Mesenchymal stem cell (in vitro differentiated cells and primary cell): ENCODE measurements at regions not wholly inside any gene's neighbourhood (a gene's known extent, or its start where the extent isn't known, plus 50 kb on each side); places are given as distances from the start of the nearest gene placed in this dataset.

ENCODE experiments used
- DNase-seq: peaks from one replicate; pipeline ENCODE4 v3.0.0-alpha.2; 2013
- H2AFZ ChIP-seq: one replicate; pipeline ENCODE4 v1.6.1; 2013; ENCODE audit warnings: low read depth, mild to moderate bottlenecking, control low read depth, inconsistent platforms, low read length, moderate library complexity
- H2AK5ac ChIP-seq: 2 replicates; pipeline ENCODE4 v1.6.1; 2013; ENCODE audit warnings: low read length, moderate library complexity, mild to moderate bottlenecking, inconsistent platforms; ENCODE audit not compliant: severe bottlenecking
- H2BK120ac ChIP-seq: one replicate; pipeline ENCODE4 v1.6.1; 2013; ENCODE audit warnings: low read depth, mild to moderate bottlenecking, inconsistent platforms, low read length, moderate library complexity
- H2BK12ac ChIP-seq, 2 experiments: one replicate each; pipeline ENCODE4 v1.6.1; 2013; ENCODE audit warnings: inconsistent platforms in 2 of 2, low read length in 2 of 2, mild to moderate bottlenecking in 2 of 2, moderate library complexity in 2 of 2, control low read depth in 1 of 2
- H2BK15ac ChIP-seq: one replicate; pipeline ENCODE4 v1.6.1; 2013; ENCODE audit warnings: mild to moderate bottlenecking, low read depth, inconsistent platforms; ENCODE audit not compliant: poor library complexity, severe bottlenecking
- H2BK5ac ChIP-seq: 2 replicates; pipeline ENCODE4 v1.6.1; 2013; ENCODE audit warnings: low read depth, mild to moderate bottlenecking, low read length, control low read depth, inconsistent platforms; ENCODE audit not compliant: poor library complexity, severe bottlenecking
- H3K14ac ChIP-seq, 2 experiments: one replicate each; pipeline ENCODE4 v1.6.1; 2013; ENCODE audit warnings: inconsistent platforms in 2 of 2, low read length in 2 of 2, control low read depth in 1 of 2, mild to moderate bottlenecking in 1 of 2, moderate library complexity in 1 of 2
- H3K18ac ChIP-seq, 2 experiments: one replicate each; pipeline ENCODE4 v1.6.1; 2013; ENCODE audit warnings: inconsistent platforms in 2 of 2, low read length in 2 of 2, control low read depth in 1 of 2, low read depth in 1 of 2, mild to moderate bottlenecking in 1 of 2
- H3K23ac ChIP-seq, 2 experiments: one replicate each; pipeline ENCODE4 v1.6.1; 2013; ENCODE audit warnings: inconsistent platforms in 2 of 2, low read length in 2 of 2, mild to moderate bottlenecking in 2 of 2, moderate library complexity in 2 of 2, control low read depth in 1 of 2
- H3K27ac ChIP-seq: 2 replicates; pipeline ENCODE4 v1.5.1; 2013; ENCODE audit warnings: mild to moderate bottlenecking, moderate library complexity, low read length, control low read depth, inconsistent platforms; ENCODE audit not compliant: poor library complexity, severe bottlenecking
- H3K27me3 ChIP-seq, 2 experiments: 2 replicates each; pipeline versions ENCODE4 v1.6.1 to v1.7.0; 2013; ENCODE audit warnings: low read length in 2 of 2, mild to moderate bottlenecking in 2 of 2, moderate library complexity in 2 of 2, control low read depth in 1 of 2, inconsistent platforms in 1 of 2; ENCODE audit not compliant: control insufficient read depth in 1 of 2, insufficient read depth in 1 of 2
- H3K36me3 ChIP-seq, 2 experiments: 2 replicates each; pipeline versions ENCODE4 v1.6.1 to v1.7.0; 2013; ENCODE audit warnings: low read length in 2 of 2, control low read depth in 1 of 2, inconsistent platforms in 1 of 2, low read depth in 1 of 2, mild to moderate bottlenecking in 1 of 2; ENCODE audit not compliant: insufficient read depth in 2 of 2, control insufficient read depth in 1 of 2
- H3K4ac ChIP-seq, 2 experiments: one replicate each; pipeline ENCODE4 v1.6.1; 2013; ENCODE audit warnings: inconsistent platforms in 2 of 2, low read length in 2 of 2, mild to moderate bottlenecking in 2 of 2, moderate library complexity in 2 of 2, control low read depth in 1 of 2, low read depth in 1 of 2
- H3K4me1 ChIP-seq: 2 replicates; pipeline ENCODE4 v1.6.1; 2013; ENCODE audit warnings: low read depth, low read length, control low read depth; ENCODE audit not compliant: control insufficient read depth, insufficient read depth
- H3K4me2 ChIP-seq: 2 replicates; pipeline ENCODE4 v1.6.1; 2013; ENCODE audit warnings: low read length, mild to moderate bottlenecking, inconsistent platforms; ENCODE audit not compliant: poor library complexity, severe bottlenecking
- H3K4me3 ChIP-seq, 2 experiments: 2 replicates each; pipeline versions ENCODE4 v1.5.1 to v1.7.0; 2013; ENCODE audit warnings: low read length in 2 of 2, mild to moderate bottlenecking in 2 of 2, control low read depth in 1 of 2, low read depth in 1 of 2; ENCODE audit not compliant: insufficient read depth in 1 of 2
- H3K79me1 ChIP-seq: replicated peaks from 2 replicates; pipeline ENCODE4 v1.6.1; 2013; ENCODE audit warnings: mild to moderate bottlenecking, control low read depth, low read length, inconsistent platforms; ENCODE audit not compliant: poor library complexity, severe bottlenecking
- H3K9ac ChIP-seq: 2 replicates; pipeline ENCODE4 v1.7.0; 2013; ENCODE audit warnings: mild to moderate bottlenecking, low read length, moderate library complexity
- H3K9me3 ChIP-seq: 2 replicates; pipeline ENCODE4 v1.7.0; 2013; ENCODE audit warnings: mild to moderate bottlenecking, low read length; ENCODE audit not compliant: control insufficient read depth
- H4K8ac ChIP-seq: one replicate; pipeline ENCODE4 v1.6.1; 2013; ENCODE audit warnings: inconsistent platforms, mild to moderate bottlenecking, low read length, moderate library complexity
- H4K91ac ChIP-seq: one replicate; pipeline ENCODE4 v1.6.1; 2013; ENCODE audit warnings: mild to moderate bottlenecking, low read length, inconsistent platforms
- WGBS: methylation state at CpG from one replicate; pipeline ENCODE4 v1.1.7; 2013; ENCODE audit warnings: mixed read lengths; 5-methylcytosine and 5-hydroxymethylcytosine counted together

GRCh38 chr10:108696792-108697477, 1226.4 kb downstream of the XPNPEP1 start:
- Histone ChIP-seq H3K27me3 (no peaks in the 10 kb centered on the region), H3K4me1 (no peaks in the 10 kb centered on the region), H3K79me1 (no peaks in the 10 kb centered on the region), H2AFZ (no peak overlapping the region), H3K14ac (no peak overlapping the region), H3K4ac (no peak overlapping the region), H3K4me3 (no peak overlapping the region), H2AK5ac (no peak overlapping the region), H2BK12ac (no peak overlapping the region), H2BK5ac (no peak overlapping the region), H3K23ac (no peak overlapping the region), H3K4me2 (no peak overlapping the region), H3K36me3 (no peaks in the 10 kb centered on the region), H4K91ac (no peak overlapping the region), H3K9me3 (no peaks in the 10 kb centered on the region), H2BK15ac (no peak overlapping the region), H4K8ac (no peak overlapping the region), H3K18ac (no peak overlapping the region), H3K27ac (no peak overlapping the region), H2BK120ac (no peak overlapping the region), H3K9ac (no peak overlapping the region)
- DNase-seq, result no peak
- WGBS, result 96% methylated on average over 2 of the region's 4 CpGs

- no peak overlapping the region for H2BK5ac ChIP-seq
- peaks cover 12% of the 10 kb centered on the region for H3K9me3 ChIP-seq
- no peaks in the 10 kb centered on the region for H3K79me1 ChIP-seq
- H4K8ac ChIP-seq, result no peak overlapping the region
- no peak overlapping the region for H3K9ac ChIP-seq
- no peaks in the 10 kb centered on the region for H3K4me1 ChIP-seq
- no peak overlapping the region for H3K4ac ChIP-seq
- H3K4me2 ChIP-seq, result no peak overlapping the region
- no peak overlapping the region for H2AFZ ChIP-seq
- peak overlapping the region in 1 of 2 experiments; percentile 48 for H3K18ac ChIP-seq
- no peak overlapping the region for H3K23ac ChIP-seq
- no peak overlapping the region for H2BK15ac ChIP-seq
- no peak overlapping the region for H3K4me3 ChIP-seq
- no peak overlapping the region for H3K14ac ChIP-seq
- no peak overlapping the region for H2AK5ac ChIP-seq
- no peaks in the 10 kb centered on the region for H3K36me3 ChIP-seq
- no peak overlapping the region for H2BK12ac ChIP-seq
- DNase-seq, result no peak
- no peaks in the 10 kb centered on the region for H3K27me3 ChIP-seq
- no peak overlapping the region for H4K91ac ChIP-seq
- WGBS, result no CpG with 5 or more reads among the region's 1 CpG
- no peak overlapping the region for H3K27ac ChIP-seq
- no peak overlapping the region for H2BK120ac ChIP-seq
Measured at GRCh38 chr10:108691126-108691525, 1232.2 kb downstream of the XPNPEP1 start.

GRCh38 chr10:108690530-108690929, 1232.8 kb downstream of the XPNPEP1 start:
- H3K27me3 ChIP-seq, result no peaks in the 10 kb centered on the region
- H3K9me3 ChIP-seq, result peaks cover 12% of the 10 kb centered on the region
- H4K91ac ChIP-seq, result no peak overlapping the region
- WGBS, result 93% methylated on average over 1 of the region's 6 CpGs
- H4K8ac ChIP-seq, result no peak overlapping the region
- H3K9ac ChIP-seq, result no peak overlapping the region
- H3K4me1 ChIP-seq, result no peaks in the 10 kb centered on the region
- H2BK120ac ChIP-seq, result no peak overlapping the region
- no peaks in the 10 kb centered on the region for H3K36me3 ChIP-seq
- no peak overlapping the region for H2BK12ac ChIP-seq
- no peak overlapping the region for H2AK5ac ChIP-seq
- H3K4ac ChIP-seq, result no peak overlapping the region
- no peak overlapping the region for H3K14ac ChIP-seq
- no peak overlapping the region for H3K23ac ChIP-seq
- no peak overlapping the region for H3K18ac ChIP-seq
- no peak overlapping the region for H2AFZ ChIP-seq
- no peak overlapping the region for H3K27ac ChIP-seq
- no peak overlapping the region for H3K4me2 ChIP-seq
- no peak overlapping the region for H3K4me3 ChIP-seq
- no peaks in the 10 kb centered on the region for H3K79me1 ChIP-seq
- no peak for DNase-seq
- H2BK5ac ChIP-seq, result no peak overlapping the region
- no peak overlapping the region for H2BK15ac ChIP-seq

GRCh38 chr10:108689891-108690290, 1233.4 kb downstream of the XPNPEP1 start:
- no peak overlapping the region for H2AFZ ChIP-seq
- peaks cover 12% of the 10 kb centered on the region for H3K9me3 ChIP-seq
- no peaks in the 10 kb centered on the region for H3K36me3 ChIP-seq
- H2BK5ac ChIP-seq, result no peak overlapping the region
- no peak overlapping the region for H2AK5ac ChIP-seq
- H2BK120ac ChIP-seq, result no peak overlapping the region
- H4K8ac ChIP-seq, result no peak overlapping the region
- H3K23ac ChIP-seq, result no peak overlapping the region
- no peak overlapping the region for H3K27ac ChIP-seq
- H3K14ac ChIP-seq, result no peak overlapping the region
- no peaks in the 10 kb centered on the region for H3K27me3 ChIP-seq
- no peak overlapping the region for H2BK12ac ChIP-seq
- H3K4me3 ChIP-seq, result no peak overlapping the region
- no peak overlapping the region for H3K4me2 ChIP-seq
- no peak overlapping the region for H3K4ac ChIP-seq
- no peak overlapping the region for H3K9ac ChIP-seq
- no peak overlapping the region for H2BK15ac ChIP-seq
- no peak overlapping the region for H3K18ac ChIP-seq
- no peaks in the 10 kb centered on the region for H3K4me1 ChIP-seq
- no peak overlapping the region for H4K91ac ChIP-seq
- DNase-seq, result no peak
- H3K79me1 ChIP-seq, result no peaks in the 10 kb centered on the region
